HUES6 (cell line): ENCODE measurements at regions not wholly inside any gene's neighbourhood (a gene's known extent, or its start where the extent isn't known, plus 50 kb on each side); places are given as distances from the start of the nearest gene placed in this dataset.

Experiments
- H3K27ac ChIP-seq: 2 replicates; pipeline ENCODE4 v1.7.0; 2013; ENCODE audit warnings: low read depth, mild to moderate bottlenecking, low read length, inconsistent platforms
- H3K27me3 ChIP-seq: 2 replicates; pipeline ENCODE4 v1.6.1; 2013; ENCODE audit warnings: low read length; ENCODE audit not compliant: control insufficient read depth, insufficient read depth
- H3K36me3 ChIP-seq: 2 replicates; pipeline ENCODE4 v1.6.1; 2013; ENCODE audit warnings: low read length; ENCODE audit not compliant: control insufficient read depth, insufficient read depth
- H3K4me1 ChIP-seq: 2 replicates; pipeline ENCODE4 v1.6.1; 2013; ENCODE audit warnings: low read length; ENCODE audit not compliant: control insufficient read depth, insufficient read depth
- H3K4me3 ChIP-seq: 2 replicates; pipeline ENCODE4 v1.5.1; 2013; ENCODE audit warnings: low read depth, low read length
- H3K9ac ChIP-seq: one replicate; pipeline ENCODE4 v1.6.1; 2013; ENCODE audit warnings: mild to moderate bottlenecking, low read length
- H3K9me3 ChIP-seq: 2 replicates; pipeline ENCODE4 v1.6.1; 2013; ENCODE audit warnings: low read depth, low read length; ENCODE audit not compliant: control insufficient read depth, insufficient read depth

DNA sequence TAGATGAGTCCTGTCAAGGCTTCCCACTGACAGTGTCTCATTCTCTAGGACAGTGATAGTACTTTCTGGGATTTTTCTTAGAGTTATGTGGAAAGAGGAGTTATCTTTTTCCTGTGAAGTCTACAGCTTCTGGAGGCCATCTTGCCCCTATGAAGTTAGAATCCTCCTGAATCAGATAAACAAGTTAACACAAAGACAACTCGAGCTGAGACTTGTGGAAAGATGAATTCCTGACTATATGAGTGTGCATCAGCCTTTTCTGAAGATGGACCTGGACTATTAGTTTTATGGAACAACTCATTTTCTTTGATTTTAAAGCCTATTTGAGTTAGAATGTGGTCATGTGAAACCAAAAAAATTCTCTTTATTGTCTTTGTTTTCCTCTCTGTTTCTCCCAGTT, 290.9 kb downstream of the LRRIQ3 start:
- Histone ChIP-seq H3K4me3 (no peak overlapping the region), H3K4me1 (no peaks in the 10 kb centered on the region), H3K27ac (no peak overlapping the region), H3K27me3 (no peaks in the 10 kb centered on the region), H3K9me3 (0 out of 2 replicates have a peak, but pooled peaks cover 2% of the 10 kb centered on the region), H3K36me3 (no peaks in the 10 kb centered on the region), H3K9ac (no peak overlapping the region)

DNA sequence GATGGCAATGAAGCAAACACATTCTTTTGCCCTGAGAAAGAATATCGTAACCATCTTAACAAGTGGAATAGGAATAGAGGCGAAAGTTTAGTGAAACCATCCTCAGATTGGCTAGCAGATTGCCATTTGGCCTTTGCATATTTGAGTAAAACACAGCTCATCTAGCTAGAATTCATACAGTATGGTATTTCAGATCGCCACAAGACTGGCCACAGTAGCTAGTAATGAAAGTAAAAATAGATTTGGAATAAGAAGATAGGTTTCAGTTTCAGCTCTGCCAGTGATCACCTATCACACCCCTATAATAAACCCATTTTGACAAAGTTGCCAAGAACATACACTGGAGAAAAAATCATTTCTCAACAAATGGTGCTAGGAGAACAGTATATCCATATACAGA, 294.9 kb downstream of the LRRIQ3 start:
- Histone ChIP-seq H3K4me1 (peaks cover 15% of the 10 kb centered on the region), H3K9me3 (no peaks in the 10 kb centered on the region), H3K4me3 (no peak overlapping the region), H3K9ac (no peak overlapping the region), H3K27ac (no peak overlapping the region), H3K36me3 (no peaks in the 10 kb centered on the region), H3K27me3 (no peaks in the 10 kb centered on the region)

DNA sequence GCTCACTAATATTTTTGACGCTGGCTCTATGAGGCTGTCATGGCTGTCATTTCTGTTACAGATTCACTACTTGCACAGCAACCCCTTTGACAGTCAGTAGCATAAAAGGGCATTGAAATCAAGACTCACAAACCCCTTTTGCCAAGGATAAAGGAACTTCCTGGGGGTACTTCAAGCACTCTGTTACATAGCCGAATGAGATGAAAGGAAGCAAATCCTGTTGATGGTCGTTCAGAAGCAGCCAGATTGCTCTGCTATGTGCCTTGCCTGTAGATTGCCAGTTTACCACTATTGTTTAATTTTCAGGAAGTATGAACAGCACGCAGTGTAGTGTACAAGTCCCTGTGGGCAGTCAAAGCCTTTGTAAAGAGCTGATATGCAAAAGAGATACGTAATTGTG, 296.2 kb downstream of the LRRIQ3 start:
- Histone ChIP-seq H3K4me3 (no peak overlapping the region), H3K27me3 (no peaks in the 10 kb centered on the region), H3K9ac (no peak overlapping the region), H3K36me3 (no peaks in the 10 kb centered on the region), H3K9me3 (no peaks in the 10 kb centered on the region), H3K4me1 (peaks cover 15% of the 10 kb centered on the region), H3K27ac (no peak overlapping the region)

DNA sequence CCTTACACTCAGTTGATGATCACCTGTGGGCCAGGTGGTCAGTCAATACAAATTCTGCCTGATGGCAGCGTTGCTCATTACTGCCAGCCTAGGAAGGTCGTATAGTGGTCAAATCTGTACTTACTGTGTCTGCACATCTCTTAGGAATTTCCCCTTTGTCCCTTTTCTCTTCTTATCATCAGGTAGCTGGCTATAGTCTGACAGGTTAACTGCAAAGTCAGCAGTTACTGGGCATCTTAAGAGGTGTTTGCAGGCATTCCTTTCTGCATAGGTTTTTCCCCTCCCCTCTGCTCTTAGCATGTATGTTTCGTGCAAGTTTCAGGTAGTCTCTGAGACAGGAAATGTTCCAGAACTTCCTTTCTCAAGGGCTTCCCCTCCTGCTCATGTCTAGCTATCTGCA, 298.7 kb downstream of the LRRIQ3 start:
- no peaks in the 10 kb centered on the region for H3K27me3 ChIP-seq
- H3K4me1 ChIP-seq = peaks cover 15% of the 10 kb centered on the region
- no peaks in the 10 kb centered on the region for H3K9me3 ChIP-seq
- no peak overlapping the region for H3K4me3 ChIP-seq
- H3K36me3 ChIP-seq = no peaks in the 10 kb centered on the region
- H3K27ac ChIP-seq = no peak overlapping the region
- H3K9ac ChIP-seq = no peak overlapping the region

DNA sequence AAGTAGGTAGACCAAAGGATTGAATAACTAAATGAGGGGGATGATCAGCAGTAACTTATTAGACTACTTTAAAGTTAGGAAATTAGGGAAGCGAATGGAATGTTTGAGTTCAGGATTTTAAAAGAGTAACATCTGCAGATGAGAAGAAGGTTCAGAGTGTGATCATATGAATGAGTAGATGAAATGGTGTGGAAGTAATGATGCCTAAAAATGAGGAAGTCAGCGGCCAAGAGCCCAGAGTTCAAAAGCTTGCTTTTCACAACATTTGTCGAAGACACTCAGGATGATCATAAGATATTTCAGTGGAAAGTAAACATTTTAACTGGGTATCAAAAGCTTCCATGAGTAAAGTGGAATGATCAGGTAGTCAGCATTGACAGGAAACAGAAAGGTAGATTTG, 299.4 kb downstream of the LRRIQ3 start:
- no peaks in the 10 kb centered on the region for H3K36me3 ChIP-seq
- peaks cover 15% of the 10 kb centered on the region for H3K4me1 ChIP-seq
- no peaks in the 10 kb centered on the region for H3K9me3 ChIP-seq
- no peaks in the 10 kb centered on the region for H3K27me3 ChIP-seq
- no peak overlapping the region for H3K4me3 ChIP-seq
- no peak overlapping the region for H3K27ac ChIP-seq
- H3K9ac ChIP-seq = no peak overlapping the region

DNA sequence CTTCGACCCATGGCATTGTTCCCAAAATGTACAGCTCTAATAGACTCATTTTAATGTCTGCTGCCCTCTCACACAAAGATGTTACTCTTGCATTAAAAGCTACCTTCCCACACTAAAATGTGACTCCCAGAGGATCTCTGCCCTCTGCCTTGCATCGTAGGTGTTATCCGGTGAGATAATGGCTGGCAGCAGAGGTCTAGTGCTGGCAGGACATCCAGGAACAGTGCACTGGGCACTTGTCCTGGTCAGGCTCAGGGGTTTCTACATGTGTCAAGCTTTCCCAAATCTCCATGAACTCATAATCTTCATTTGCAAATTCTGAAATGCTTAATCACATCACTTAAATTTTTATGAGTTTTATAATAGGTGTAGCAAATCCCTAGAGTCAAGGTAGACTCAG, 310.6 kb downstream of the LRRIQ3 start:
- no peaks in the 10 kb centered on the region for H3K36me3 ChIP-seq
- no peak overlapping the region for H3K4me3 ChIP-seq
- H3K9ac ChIP-seq = no peak overlapping the region
- H3K27me3 ChIP-seq = no peaks in the 10 kb centered on the region
- no peaks in the 10 kb centered on the region for H3K9me3 ChIP-seq
- H3K4me1 ChIP-seq = no peaks in the 10 kb centered on the region
- no peak overlapping the region for H3K27ac ChIP-seq

DNA sequence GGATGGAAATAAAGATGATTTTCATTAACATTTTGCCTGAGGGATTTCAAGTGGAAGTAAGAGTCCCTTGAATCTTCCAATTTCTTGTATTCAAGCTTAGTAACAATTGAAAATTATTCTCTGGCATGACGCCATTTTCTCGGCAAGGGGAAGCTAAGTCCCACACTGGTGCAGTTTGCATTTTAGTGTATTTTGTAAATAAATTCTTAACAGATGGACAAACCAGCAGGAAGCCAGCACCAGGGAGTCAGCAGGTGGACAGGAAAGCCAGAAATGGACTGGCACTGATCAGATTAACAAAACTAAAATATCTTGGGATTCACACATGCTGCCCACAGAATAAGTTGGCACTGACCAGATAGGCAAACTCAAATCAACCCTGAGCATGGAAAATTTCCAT, 311.3 kb downstream of the LRRIQ3 start:
- H3K36me3 ChIP-seq = no peaks in the 10 kb centered on the region
- no peak overlapping the region for H3K4me3 ChIP-seq
- no peak overlapping the region for H3K27ac ChIP-seq
- H3K4me1 ChIP-seq = no peaks in the 10 kb centered on the region
- H3K9ac ChIP-seq = no peak overlapping the region
- H3K9me3 ChIP-seq = no peaks in the 10 kb centered on the region
- no peaks in the 10 kb centered on the region for H3K27me3 ChIP-seq

DNA sequence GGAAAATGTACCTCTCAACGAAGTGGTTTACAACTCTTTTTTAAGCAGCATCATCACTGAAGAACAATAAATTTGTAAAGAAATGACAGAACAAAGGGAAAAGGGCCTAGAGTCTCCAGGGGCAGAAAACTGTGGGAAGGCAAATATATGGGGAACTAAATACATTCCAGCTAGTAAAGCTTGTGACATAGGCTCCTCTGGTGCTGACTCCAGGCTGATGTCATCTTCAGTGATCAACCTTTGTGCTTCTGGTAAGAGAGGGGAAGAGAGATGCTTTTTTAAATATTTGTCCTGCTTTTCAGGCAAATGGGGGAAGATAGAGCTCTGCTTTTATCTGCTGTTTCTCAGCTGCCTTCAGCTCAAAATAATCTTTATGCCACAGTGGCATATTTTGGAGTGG, 323.2 kb downstream of the LRRIQ3 start:
- Histone ChIP-seq H3K4me3 (no peak overlapping the region), H3K9ac (no peak overlapping the region), H3K4me1 (no peaks in the 10 kb centered on the region), H3K27ac (no peak overlapping the region), H3K27me3 (no peaks in the 10 kb centered on the region), H3K36me3 (no peaks in the 10 kb centered on the region), H3K9me3 (no peaks in the 10 kb centered on the region)

DNA sequence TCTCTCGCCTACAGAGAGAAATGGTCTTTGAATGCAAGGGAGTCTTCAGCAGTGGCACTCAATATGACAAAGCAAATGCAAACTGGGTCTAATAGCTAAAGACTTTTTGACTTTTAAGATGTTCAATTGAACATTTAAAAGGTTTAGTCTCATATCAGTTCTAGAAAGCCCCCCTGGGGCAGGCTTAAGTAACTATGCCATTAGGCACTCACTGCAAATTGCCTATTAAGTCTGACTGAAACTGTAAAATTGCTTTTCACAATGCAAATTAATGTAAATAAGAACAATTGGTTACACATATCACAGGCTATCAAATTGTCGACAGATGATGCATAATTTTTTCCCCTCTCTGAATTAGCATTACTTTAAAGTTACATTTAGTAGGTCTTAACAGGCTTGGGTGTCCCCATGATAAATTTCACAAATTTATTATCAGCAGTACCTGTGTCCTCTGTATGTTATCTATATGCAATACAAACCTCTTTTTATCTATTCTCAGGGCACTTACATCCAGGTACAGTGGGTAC, 329.1 kb downstream of the LRRIQ3 start:
- Histone ChIP-seq H3K36me3 (no peaks in the 10 kb centered on the region), H3K9ac (no peak overlapping the region), H3K4me3 (no peak overlapping the region), H3K27ac (no peak overlapping the region), H3K27me3 (no peaks in the 10 kb centered on the region), H3K4me1 (no peaks in the 10 kb centered on the region), H3K9me3 (no peaks in the 10 kb centered on the region)

DNA sequence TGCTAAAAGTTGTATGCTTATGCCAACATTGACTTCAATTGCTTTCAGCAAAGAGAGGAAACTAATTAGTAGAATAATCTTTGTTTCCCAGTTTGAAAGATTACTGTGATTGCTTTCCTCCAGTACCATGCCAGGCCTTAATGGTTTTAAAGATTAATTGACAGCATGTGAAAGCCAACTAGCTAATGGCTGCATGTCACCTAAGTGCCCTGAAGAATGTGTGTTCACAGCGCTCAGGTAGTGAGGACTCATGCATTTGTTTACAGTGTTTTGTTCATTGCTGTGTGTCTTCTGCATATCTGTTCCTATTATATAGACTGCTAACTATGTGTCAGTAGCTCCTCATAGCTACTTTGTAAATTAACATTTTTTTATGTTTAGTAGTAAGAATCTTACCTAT, 335.6 kb downstream of the LRRIQ3 start:
- Histone ChIP-seq H3K4me3 (no peak overlapping the region), H3K27me3 (no peaks in the 10 kb centered on the region), H3K4me1 (no peaks in the 10 kb centered on the region), H3K36me3 (no peaks in the 10 kb centered on the region), H3K9me3 (no peaks in the 10 kb centered on the region), H3K9ac (no peak overlapping the region), H3K27ac (no peak overlapping the region)

DNA sequence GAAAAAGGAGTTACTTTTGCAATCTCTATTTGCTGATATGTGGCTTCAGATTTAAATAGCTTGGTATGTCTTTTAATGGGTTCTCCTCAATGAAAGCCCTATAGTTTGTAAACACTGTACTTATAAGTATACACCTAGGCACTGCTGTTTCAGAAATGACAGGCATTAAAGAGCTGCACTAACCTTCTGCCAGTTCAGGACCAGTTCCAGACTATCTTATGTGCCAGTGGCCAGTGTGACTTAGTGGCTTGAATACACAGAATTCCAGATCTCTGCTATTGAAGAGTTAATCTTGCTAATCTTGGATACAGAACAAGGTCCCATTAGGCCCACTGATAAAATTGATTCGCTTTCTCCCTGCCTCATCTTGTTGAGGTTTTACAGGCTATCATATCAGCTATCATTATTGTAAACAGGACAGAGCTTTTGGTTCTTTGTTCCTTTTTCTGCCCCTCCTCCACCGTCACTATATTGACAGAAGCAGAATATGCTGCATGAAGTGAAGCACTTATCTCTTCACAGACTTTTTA, 337.5 kb downstream of the LRRIQ3 start:
- Histone ChIP-seq H3K36me3 (no peaks in the 10 kb centered on the region), H3K9ac (no peak overlapping the region), H3K9me3 (no peaks in the 10 kb centered on the region), H3K4me1 (no peaks in the 10 kb centered on the region), H3K27me3 (no peaks in the 10 kb centered on the region), H3K27ac (no peak overlapping the region), H3K4me3 (no peak overlapping the region)

DNA sequence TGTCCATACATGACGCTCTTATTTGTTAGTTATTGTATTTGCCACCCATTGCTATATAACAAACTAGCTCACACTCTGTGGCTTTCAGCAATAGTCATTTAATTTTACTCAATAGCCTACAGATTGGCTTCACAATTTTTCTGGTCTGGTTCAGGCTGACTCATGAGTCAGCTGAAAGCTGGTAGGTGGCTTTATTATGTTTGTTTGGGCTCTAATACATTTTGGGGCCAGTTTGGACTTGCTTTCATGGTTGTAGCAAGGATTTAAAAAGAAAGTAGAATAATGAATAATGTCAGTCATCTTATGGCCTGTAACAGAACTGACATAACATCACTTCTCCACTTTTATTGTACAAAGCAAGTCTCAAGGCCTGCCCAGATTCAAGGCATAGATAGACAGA, 338.7 kb downstream of the LRRIQ3 start:
- Histone ChIP-seq H3K4me1 (no peaks in the 10 kb centered on the region), H3K27ac (no peak overlapping the region), H3K27me3 (no peaks in the 10 kb centered on the region), H3K9me3 (no peaks in the 10 kb centered on the region), H3K4me3 (no peak overlapping the region), H3K9ac (no peak overlapping the region), H3K36me3 (no peaks in the 10 kb centered on the region)
